T-helper 2 cell (primary cell): ENCODE measurements at regions not wholly inside any gene's neighbourhood (a gene's known extent, or its start where the extent isn't known, plus 50 kb on each side); places are given as distances from the start of the nearest gene placed in this dataset.
"Not testable (repeated sequence)": the region's sequence is repeated elsewhere in the genome, so short reads cannot be mapped to it uniquely, and the experiment has no call there.

Experiments
- DNase-seq, 5 experiments: peaks; one replicate each; pipeline versions ENCODE4 v3.0.0 to v3.0.0-alpha.2; 2012 to 2022

DNA sequence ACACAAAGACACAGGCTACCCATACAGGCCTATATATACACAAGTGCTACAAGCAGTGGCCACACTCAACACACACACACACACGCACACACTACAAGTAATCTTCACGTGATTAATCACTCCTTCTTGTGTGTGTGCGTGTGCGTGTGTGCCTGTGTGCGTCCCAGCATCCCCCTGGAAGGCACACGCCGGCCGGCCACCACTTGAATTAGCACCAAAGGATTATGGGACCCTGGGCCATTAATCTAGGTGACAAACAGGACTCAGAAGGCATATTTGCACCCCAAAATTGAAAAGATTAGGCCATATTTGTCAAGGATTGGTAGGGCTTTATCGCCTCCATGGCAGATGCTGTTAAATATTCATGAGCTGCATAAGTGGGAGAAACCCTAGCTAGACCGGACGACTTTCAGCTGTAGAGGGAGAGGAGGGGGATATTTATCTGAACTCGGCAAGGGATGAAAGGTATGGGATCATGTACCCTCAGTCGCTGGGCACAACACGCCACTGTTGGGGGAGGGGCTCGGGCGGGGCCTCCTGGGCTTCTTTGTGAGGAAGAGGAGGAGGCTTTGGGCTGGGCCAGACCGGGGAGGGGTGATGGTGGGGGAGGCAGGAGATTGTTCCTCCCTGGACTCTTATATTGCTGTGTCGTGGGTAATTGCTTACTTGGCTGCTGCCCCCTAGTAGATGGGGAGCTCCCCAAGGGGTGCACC, 89.6 kb upstream of the LHX5 start:
- no peak for DNase-seq

DNA sequence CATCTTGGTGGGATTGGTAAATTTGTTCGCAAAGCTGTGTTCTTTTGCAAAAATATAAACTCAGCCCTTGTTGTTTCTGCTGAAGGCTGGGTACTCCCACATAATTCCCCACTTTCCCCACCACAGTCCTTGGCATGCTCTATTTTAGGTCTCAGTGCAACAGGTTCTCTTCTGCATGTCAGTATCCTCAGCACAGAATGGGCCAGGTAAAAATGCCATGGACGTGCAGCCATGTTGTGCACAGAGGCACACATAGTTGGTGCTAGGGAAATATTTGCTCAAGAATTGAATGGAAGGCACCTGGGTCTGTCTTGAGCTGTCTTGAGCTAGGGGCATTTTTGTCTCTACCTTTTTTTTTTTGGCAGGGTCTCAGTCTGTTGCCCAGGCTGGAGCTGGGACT, 87.8 kb upstream of the LHX5 start:
- DNase-seq, result no peak

DNA sequence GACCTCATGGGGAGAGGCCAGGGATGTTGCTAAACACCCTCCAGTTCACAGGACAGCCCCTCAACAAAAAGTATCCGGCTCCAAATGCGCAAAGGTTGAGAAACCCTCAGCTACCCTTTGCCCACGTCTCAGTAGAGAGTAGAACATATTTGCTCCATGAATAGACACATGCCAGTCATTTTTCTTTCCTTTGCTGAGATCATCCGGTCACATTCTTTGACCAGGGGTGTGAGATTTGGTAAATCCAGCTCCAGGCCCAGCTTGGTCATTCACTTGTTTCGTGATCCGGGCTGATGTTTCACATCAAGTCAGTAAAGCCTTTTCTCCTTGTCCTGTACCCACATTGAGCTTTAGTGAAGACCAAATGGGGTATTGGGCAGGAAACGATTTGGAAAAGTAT, 83.6 kb upstream of the LHX5 start:
- DNase-seq, result no peak

DNA sequence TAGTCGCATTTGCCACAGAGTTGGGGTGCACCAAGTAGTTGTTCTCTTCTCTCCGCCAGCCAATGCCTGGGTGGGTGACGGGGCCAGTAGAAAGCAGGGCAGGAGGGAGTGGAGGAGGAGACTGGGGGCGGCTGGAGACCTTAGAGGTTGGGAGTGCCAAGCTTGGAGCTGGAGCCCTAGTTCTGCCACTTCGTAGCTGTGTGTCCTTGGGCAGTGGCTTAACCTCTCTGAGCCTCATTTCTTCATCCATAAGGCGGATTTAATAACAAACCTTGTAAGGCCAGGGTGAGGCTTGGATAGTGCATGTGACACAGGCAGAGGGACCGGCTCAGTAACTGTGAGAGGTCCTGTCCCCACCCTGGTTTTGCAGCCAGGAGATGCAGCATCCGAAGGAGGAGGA, 81.1 kb upstream of the LHX5 start:
- no peak for DNase-seq

DNA sequence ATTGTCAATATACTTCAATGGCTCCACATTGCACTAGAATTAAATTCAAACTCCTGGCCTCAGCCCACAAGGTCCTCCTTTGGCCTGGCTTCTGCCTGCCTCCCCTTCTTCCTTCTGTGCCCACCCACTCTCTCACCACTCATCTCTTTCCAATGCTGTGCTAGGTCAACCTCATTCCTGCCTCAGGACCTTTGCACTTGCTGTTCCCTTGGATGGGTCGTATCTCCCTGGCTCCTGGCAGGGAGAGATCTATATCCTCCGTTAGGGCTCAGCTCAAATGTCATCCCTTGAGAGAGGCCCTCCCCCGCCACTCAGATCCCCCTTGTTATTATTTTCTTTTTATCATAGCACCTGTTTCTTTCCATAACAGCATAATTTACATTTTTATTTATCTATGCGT, 79.9 kb upstream of the LHX5 start:
- DNase-seq, result no peak

DNA sequence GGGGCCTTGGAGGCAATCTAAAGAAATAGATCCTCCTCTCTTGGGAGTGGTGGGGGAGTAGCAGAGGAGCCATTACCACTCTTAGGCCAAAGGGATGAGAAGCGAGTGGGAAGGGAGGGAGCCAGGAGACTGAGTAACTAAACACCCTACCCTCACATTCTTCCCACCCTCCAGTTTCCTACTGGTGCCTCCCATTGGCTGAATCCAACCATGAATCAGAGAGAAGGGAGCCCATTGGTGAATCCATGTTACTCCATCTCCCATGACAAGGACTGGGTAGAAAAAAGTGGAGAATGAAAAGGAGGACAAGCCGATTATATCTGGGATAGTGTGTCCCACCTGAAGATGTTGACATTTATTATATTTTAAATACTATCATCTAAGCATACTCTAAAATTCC, 76.8 kb upstream of the LHX5 start:
- DNase-seq, result no peak

DNA sequence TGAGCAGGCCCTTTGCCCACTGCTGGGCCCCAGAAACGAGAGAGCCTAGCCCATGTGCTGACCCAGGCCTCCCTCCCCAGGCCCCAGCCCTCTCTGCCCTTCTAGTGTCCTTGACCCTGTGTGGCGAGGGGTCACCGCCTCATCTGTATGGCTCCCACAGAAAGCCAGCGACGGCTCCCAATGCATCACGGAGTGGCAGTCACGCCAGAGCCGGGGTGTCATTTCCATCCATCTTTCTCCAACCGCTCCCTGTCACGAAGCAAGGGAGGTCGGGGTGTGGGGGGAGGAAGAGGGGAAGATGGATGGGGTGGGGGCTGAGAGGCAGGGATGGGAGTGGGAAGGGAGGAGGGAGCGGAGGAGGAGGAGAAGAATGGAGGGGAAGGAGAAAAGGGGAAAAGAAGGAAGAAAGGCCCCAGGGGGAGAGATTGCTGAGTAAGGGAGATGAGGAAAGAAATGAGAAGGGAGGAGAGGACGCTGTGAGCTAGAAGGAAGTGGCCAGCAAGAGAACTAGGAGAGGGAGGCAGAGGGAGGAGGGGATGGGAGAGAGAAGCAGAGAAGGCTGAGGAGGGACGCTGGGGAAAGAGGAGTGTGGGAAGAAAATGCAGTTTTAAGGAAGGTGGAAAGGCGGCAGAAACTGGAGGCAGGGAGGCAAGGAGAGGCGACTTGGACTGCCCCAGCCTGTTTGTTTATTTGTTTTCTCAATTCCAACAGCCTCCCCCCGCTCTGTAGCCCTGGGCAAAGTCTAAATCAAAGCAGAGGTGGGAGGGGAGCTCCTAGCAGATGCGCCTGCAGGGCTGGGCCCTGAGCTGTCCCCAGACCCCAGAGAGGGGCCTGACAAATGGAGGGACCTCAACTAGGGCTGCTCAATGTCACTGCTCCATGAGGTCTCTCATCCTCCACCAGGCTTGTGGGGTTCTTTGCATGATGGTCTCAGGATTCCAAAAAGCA, 75.5 kb upstream of the LHX5 start:
- no peak for DNase-seq

DNA sequence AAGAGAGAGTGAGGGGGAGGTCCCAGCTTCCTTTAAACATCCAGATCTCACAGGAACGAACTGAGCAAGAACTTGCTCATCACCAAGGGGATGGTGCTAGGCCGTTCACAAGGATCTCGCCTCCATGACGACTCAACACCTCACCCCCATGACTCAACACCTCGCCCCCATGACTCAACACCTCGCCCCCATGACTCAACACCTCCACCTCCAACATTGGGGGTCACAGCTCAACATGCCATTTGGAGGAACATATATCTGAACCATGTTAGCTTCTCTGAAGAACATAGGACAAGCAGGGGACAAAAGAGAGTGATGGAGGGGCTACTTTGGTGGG, 66.0 kb upstream of the LHX5 start:
- no peak for DNase-seq

DNA sequence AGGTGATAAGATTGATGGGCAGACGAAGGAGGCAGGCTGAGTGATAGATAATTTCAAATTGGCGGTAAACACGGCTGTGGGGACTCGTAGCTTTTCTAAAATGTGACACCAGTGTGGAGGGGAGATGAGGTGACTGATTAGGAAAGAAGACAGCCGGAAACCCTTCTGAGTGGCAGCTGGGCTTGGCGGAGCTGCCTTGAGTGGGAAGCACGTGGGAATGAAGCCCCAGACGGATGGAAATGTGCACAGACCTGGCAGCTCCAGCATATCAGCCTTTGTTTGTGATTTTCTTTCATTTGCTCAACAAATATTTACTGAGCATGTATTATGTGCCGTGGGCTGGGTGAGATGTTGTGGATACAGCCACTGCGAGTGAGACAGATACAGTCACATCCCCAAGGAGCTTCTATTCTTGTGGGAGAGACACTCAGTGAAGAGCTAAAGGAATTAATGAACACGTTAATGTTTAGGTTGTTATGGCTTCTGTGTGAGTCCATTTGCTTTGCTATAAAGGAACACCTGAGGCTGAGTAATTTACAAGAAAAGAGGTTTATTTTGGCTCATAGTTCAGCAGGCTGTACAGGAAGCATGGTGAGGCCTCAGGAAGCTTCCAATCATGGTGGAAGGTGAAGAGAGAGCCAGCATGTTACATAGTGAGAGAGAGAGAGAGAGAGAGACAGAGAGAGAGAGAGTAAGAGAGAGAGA, 65.5 kb upstream of the LHX5 start:
- no peak for DNase-seq

DNA sequence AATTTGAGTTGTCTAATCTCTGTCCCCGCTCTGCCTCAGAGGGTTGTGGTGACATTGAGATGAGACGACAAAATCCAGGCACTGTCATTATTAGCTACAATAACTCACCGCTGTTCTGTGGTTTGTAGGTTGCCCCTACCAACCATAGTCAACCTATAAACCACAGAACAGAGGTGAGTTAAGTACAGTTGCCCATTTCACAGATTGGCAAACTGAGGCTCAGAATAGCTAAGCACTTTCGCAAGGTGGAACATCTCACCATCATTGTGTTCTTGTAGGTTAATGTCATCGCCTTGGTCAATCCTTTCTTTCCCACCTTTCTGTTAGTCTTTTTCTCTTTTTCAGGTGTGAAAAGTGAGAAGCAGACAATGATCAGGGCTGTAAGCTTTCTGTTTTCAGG, 63.4 kb upstream of the LHX5 start:
- DNase-seq, result no peak

DNA sequence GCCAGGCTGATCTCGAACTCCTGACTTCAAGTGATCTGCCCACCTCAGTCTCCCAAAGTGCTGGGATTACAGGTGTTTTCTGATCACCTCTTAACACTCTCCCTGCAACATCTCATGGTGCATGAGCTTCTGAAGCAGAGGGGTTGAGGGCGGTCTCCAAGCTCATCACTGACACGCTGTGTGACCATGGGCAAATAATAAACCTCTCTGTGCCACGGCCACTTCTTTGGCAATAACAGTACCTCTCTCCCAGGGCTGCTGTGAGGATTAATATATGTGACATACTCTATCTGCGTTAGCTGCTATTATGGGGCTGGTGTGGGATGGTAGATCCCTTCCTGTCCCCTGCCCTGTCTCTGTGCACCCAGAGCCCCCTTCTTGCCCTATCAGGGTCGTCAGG, 62.9 kb upstream of the LHX5 start:
- no peak for DNase-seq

DNA sequence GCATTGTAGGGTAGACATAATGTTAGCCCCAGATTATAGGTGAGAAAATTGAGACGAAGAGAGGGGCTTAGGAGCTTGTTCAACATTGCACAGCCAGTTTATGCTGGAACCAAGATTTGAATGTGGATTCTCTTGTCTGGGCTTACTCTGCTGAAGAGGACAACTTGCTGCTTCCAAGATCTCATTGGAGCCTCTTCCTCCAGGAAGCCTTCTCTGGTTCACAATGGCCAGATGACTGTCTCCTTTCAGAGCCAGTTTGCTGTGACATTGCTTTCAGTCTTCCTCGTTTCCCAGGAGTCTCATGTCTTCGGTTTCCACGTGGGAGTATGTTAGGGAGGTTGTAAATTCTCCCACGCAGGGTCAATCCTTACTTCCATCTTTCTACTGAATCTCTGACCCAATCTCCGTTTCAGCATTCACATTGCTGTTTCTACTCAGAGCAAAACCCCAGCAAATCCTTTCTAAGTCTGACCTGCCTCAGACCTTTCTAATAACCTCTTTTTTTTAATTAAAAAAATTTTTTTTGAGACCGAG, 62.2 kb upstream of the LHX5 start:
- no peak for DNase-seq

DNA sequence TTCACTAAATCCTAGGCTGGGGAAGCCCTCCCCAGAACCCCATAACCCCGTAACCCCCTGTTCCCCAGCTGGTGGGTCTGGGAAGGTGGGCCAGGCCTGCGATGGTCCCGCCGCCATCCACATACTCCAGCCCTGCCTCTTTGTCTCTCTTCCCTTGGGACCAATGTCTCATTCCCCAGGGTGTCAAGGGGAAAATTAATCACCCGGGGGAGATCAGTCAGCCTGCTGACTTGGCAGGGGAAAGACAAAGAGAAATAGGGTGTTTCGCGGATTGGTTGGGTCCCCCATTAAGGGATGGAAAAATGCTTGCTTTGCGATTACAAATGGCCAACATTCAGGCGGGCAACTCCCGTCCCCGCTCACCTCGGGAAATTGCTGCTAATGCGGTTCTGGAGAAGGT, 60.6 kb upstream of the LHX5 start:
- no peak for DNase-seq

DNA sequence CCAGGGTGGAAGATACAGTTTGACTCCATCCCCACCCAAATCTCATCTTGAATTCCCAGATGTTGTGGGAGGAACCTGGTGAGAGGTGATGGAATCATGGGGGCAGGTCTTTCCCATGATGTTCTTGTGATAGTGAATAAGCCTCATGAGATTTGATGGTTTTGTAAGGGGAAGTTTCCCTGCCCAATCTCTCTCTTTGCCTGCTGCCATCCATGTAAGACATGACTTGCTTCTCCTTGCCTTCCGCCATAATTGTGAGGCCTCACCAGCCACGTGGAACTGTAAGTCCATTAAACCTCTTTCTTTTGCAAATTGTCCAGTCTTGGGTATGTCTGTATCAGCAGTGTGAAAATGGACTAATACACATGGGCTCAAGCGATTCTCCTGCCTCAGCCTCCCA, 59.4 kb upstream of the LHX5 start:
- DNase-seq, result not testable (repeated sequence)

DNA sequence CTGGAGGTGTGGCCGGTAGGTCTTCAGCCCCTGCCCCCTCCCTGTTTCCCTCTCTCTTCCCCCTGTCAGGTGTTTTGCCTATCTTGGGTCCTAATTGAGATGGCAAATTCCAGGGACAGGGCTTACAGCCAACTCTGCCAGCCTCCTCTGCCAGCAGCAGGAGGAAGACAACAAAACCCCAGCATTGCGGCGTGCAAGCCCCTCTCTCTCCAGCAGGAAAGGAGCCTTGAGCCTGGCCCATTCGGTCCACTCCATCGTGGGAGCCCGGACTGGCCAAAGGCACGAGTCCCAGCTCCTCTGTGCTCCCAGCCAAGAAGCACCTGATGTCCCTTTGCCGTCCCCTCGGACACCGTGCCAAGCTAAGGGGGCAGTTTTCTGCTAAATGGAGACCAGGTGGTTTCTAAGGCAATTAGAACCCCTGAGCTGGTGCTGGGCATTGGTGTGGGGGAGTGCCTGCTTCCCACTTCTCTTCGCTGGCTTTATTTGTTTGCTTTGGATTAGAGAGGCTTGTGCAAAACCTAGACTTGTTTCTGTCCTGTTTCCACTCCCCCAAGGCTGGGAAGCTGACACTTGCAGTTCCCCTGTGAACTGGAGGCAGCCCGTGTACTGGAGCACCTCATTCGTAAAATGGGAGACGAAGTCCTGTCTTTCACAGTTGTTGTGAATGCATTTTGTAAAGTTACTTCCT, 57.1 kb upstream of the LHX5 start:
- no peak for DNase-seq

DNA sequence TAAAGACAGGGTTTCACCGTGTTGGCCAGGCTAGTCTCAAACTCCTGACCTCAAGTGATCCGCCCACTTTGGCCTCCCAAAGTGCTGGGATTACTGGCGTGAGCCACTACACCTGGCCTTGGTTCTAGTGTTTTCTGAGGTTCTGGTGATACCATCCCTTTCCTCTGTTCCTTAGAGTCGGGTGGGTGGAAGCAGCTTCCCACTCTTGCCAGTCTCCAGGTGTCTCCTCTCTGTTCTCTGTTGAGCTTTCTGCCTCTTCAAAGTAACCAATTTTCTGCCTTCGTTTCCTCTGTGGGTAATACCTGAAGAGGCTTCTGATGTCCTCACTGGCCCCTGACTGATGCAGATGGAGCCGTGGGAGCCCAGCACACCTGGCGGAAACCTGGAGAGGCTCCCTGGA, 53.4 kb upstream of the LHX5 start:
- DNase-seq, result no peak

DNA sequence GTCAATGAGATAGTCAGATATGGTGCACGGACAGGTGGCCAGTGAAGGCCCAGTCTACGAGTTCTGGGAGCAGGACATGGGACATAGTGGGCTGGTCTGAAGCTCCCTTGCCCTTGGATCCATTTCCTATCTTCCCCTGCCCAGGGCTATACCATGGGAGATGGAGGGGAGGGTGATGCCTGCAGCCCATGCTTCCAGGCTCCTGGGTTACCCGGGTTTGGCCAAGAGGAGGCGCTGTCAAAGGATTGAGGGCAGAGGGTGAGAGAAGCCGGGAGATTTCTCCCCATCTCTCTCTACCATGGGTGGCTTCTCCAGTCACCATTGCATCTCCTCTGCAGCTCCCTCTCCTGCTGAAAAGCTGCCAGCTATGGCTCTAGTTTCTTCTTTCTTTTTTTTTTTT, 52.8 kb upstream of the LHX5 start:
- DNase-seq, result no peak

DNA sequence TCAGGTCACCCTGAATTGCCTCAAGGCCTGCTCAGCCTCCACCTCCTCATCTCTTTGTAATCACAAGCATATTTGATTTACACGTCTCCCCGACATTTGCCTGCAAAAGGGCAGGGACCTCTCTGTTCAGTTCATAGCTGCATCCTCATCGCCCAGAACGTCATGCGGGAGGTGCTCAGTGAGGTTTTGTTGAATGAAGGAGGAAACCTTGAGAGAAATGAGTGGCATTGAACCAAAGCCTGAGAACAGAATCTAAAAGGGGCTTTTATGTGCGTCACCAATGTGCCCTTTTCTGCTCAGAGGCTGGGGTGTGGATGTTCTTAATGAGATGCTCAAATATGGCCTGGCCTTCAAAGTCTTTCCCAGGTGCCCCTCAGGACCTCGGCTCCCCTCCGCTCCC, 50.0 kb upstream of the LHX5 start:
- DNase-seq, result no peak
